ENCODE measurements at regions not wholly inside any gene's neighbourhood (a gene's known extent, or its start where the extent isn't known, plus 50 kb on each side); places are given as distances from the start of the nearest gene placed in this dataset.

DNA sequence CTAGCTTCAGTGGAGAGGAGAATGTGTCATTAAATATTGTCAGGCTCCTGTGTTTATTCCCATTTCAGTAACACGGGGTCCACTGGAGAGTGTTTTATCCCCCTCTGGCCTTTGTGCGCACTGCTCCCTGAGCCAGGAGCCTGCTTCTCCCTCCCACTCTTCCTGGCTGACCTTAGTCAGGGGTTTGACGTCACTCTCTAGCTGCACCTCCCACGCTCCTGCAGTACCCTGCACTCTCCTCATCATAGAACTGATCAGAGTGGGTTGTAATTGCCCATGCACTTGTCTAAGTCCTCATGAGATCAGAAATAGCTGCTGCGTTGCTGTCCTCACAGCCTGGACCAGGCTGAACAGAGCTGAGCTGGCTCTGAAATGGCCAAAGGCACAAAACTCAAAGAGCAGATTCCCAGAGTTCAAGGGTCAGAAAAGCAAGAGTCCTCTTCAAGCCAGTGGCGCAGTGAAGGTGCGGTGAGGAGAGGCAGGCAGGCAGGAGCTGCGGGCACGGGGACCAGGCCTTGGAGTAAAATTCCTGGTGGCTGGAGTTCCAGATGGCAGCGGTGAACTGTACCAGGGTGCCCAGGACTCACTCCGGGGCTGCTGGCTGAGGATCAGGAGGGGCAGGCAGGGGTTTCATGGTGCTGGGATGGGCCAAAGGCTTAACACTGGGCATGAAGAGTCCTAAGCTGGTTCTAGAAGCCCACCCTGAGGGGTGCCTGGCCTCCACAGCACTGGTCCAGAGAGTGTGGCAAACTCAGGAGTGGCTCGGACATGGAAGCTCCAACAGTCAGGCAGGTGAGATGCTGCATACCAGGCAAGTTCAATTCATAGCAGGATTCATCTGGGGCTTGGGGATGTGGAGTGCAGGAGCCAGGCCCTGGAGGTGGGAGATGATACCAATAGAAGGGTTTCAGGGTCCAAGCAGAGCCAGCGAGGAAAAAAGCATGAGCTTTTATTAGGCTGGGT is 170.9 kb downstream of the SCP2D1 start:
- Histone ChIP-seq H3K36me3 (ENCODE audit: insufficient read depth, low read length) (no peaks in the 10 kb centered on the region), H4K20me1 (ENCODE audit: insufficient read depth) (no peaks in the 10 kb centered on the region), H3K9me2 (ENCODE audit: insufficient read depth, low read length) (no peaks in the 10 kb centered on the region), H3K4me3 (ENCODE audit: low read length) (no peak overlapping the region), H3K79me2 (replicated peaks; ENCODE audit: insufficient read depth, low read length) (no peaks in the 10 kb centered on the region), H3K9me3 (ENCODE audit: low read length) (no peaks in the 10 kb centered on the region), H3F3A (ENCODE audit: insufficient read depth, low read length, poor library complexity, severe bottlenecking) (no peaks in the 10 kb centered on the region), H3K9ac (ENCODE audit: low read length) (no peak overlapping the region), H3K27me3 (ENCODE audit: insufficient read depth, low read depth, low read length) (no peaks in the 10 kb centered on the region), H3K27ac (ENCODE audit: low read length) (no peak overlapping the region), H3K4me2 (ENCODE audit: low read length) (no peak overlapping the region), H2AFZ (ENCODE audit: low read depth, low read length) (no peak overlapping the region)
- TF ChIP-seq CTCF (IDR thresholded peaks at IDR 0.05; ENCODE audit: poor library complexity, severe bottlenecking) (no peak), REST (IDR thresholded peaks at IDR 0.05; ENCODE audit: borderline replicate concordance) (no peak), MXI1 (conservative IDR thresholded peaks at IDR 0.05; ENCODE audit: poor library complexity, severe bottlenecking) (no peak), EP300 (conservative IDR thresholded peaks at IDR 0.05; ENCODE audit: poor library complexity, severe bottlenecking) (no peak), TAF1 (IDR thresholded peaks at IDR 0.05; ENCODE audit: low read depth) (no peak), SMC3 (conservative IDR thresholded peaks at IDR 0.05; ENCODE audit: poor library complexity) (no peak), EZH2 (IDR thresholded peaks at IDR 0.05; ENCODE audit: borderline replicate concordance, insufficient read depth, low read length, poor library complexity, severe bottlenecking) (no peak), RAD21 (conservative IDR thresholded peaks at IDR 0.05) (no peak), POLR2AphosphoS5 (IDR thresholded peaks at IDR 0.05) (no peak)

DNA sequence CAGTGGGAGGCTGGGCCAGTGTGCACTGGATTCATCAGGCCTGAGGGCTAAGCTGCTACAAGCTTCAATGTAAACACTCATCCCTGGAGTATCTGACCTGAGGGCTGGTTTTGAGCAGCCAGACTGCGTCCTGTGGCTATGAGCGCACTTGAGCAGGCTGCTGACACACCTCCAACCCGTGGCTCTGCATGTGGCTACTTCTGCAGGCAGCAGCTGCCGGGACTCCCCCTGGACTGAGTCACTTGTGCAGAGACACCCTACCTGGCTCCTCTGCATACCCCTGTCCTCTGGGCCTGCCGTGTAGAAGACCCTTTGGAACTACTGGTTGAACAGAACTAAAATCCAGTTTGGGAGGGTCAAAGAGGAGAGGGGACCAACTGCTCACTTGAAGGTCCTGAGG is 172.0 kb downstream of the SCP2D1 start:
- Histone ChIP-seq H3K27ac (ENCODE audit: low read length) (no peak overlapping the region), H3K27me3 (ENCODE audit: insufficient read depth, low read depth, low read length) (no peaks in the 10 kb centered on the region), H3K79me2 (replicated peaks; ENCODE audit: insufficient read depth, low read length) (no peaks in the 10 kb centered on the region), H3F3A (ENCODE audit: insufficient read depth, low read length, poor library complexity, severe bottlenecking) (no peaks in the 10 kb centered on the region), H2AFZ (ENCODE audit: low read depth, low read length) (no peak overlapping the region), H3K36me3 (ENCODE audit: insufficient read depth, low read length) (no peaks in the 10 kb centered on the region), H4K20me1 (ENCODE audit: insufficient read depth) (no peaks in the 10 kb centered on the region), H3K9ac (ENCODE audit: low read length) (no peak overlapping the region), H3K9me2 (ENCODE audit: insufficient read depth, low read length) (no peaks in the 10 kb centered on the region), H3K9me3 (ENCODE audit: low read length) (no peaks in the 10 kb centered on the region), H3K4me3 (ENCODE audit: low read length) (no peak overlapping the region), H3K4me2 (ENCODE audit: low read length) (no peak overlapping the region)
- no peak for TF ChIP-seq EP300 (conservative IDR thresholded peaks at IDR 0.05; ENCODE audit: poor library complexity, severe bottlenecking)
- no peak for TF ChIP-seq POLR2AphosphoS5 (IDR thresholded peaks at IDR 0.05)
- no peak for TF ChIP-seq SMC3 (conservative IDR thresholded peaks at IDR 0.05; ENCODE audit: poor library complexity)
- no peak for TF ChIP-seq MXI1 (conservative IDR thresholded peaks at IDR 0.05; ENCODE audit: poor library complexity, severe bottlenecking)
- TF ChIP-seq EZH2 (IDR thresholded peaks at IDR 0.05; ENCODE audit: borderline replicate concordance, insufficient read depth, low read length, poor library complexity, severe bottlenecking), result no peak
- TF ChIP-seq CTCF (IDR thresholded peaks at IDR 0.05; ENCODE audit: poor library complexity, severe bottlenecking), result no peak
- no peak for TF ChIP-seq REST (IDR thresholded peaks at IDR 0.05; ENCODE audit: borderline replicate concordance)
- no peak for TF ChIP-seq RAD21 (conservative IDR thresholded peaks at IDR 0.05)
- TF ChIP-seq TAF1 (IDR thresholded peaks at IDR 0.05; ENCODE audit: low read depth), result no peak

Measured in neural cell (in vitro differentiated cells).